ENCODE measurements at regions not wholly inside any gene's neighbourhood (a gene's known extent, or its start where the extent isn't known, plus 50 kb on each side); places are given as distances from the start of the nearest gene placed in this dataset.

DNA sequence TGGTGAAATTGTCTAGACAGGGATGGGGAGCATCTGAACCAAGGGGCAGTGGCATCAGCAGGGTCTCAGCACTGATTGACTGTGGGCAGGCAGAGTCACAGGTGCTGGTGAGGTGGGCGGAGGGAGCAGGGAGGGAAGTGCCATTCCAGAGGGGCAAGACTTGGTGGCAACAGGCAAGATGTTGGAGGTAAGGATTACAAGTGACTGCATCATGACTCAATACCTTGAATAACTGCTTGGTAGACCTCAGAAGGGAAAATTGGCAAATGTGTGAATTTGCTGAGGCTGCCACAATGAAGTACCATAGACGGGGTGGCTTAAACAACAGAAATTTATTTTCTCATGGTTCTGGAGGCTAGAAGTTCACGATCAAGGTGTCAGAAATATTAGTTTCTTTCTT lies 419.1 kb downstream of the HS3ST3B1 start:
- no peak for DNase-seq

DNA sequence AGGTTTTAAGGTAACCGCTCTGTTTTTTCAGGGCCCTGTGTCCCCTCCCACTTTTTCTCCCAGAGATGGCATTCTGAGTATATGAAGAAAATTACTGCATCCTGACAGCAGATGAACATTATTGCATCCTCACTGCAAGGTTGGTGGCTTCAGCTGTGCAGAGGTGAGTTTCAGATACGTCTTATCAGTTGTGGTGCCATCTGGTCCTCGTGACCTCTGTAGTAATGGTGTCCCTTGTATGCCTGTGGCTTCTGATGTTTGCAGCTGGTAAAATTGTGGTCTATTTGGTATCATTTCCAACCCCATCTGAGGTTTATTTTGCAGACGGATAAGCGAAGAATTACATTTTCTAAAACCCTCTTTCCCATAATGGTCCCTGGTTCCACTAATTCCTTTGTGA lies 417.0 kb downstream of the HS3ST3B1 start:
- no peak for DNase-seq

DNA sequence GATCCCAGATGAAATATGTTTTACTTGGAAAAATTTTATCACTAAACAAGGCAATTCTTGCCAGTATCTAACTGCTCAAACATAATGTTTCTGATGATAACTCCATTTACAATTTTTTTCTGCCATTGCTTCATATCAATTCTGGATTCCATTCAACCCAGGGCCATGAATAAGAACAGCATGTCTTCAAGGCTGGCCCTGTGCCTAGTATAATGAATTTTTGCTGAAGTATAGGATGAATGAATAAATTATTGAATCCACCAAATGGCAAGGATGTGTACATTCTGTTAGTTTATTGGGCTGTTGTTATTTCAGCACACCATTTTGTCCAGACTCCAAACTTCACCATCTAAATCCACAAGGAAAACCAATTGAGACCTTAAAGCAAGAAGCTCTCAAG lies 414.7 kb downstream of the HS3ST3B1 start:
- DNase-seq = no peak

DNA sequence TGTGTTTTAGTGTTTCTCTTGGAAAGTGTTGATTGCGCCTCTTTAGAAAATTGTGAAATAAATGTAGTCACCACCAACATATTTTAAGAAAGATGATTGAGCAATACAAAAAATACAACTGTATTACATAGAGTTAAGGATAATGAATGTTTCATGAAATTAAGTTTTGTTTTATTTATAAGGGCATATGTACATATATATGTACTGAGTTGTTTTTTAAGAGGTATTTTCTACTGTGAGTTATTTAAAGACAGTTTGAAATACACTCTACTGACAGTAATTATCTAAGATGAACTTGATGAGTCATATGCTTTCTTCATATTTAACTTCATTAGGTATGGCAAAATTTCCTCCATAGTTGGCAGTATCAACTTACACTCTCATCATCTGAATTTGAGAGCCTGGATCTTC lies 411.7 kb downstream of the HS3ST3B1 start:
- DNase-seq = no peak

DNA sequence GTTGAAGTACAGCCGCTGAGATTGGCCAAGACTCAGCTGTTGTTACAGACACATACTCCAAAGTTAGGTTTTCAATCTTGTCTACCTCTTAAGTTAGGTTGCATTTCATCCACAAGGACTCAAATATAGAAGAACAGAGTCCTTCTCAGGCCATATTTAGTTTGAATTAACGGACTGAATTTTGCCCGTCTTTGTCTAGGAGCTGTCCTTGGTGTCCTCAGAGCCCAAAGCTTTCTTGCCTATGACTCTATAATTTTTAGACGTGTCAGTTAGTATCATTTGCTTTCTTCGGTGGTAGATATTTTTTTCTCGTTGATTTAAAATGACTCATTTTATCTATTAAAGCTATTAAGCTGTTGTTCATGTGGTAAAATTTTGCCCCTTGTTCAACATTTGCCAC lies 403.2 kb downstream of the HS3ST3B1 start:
- DNase-seq = no peak

DNA sequence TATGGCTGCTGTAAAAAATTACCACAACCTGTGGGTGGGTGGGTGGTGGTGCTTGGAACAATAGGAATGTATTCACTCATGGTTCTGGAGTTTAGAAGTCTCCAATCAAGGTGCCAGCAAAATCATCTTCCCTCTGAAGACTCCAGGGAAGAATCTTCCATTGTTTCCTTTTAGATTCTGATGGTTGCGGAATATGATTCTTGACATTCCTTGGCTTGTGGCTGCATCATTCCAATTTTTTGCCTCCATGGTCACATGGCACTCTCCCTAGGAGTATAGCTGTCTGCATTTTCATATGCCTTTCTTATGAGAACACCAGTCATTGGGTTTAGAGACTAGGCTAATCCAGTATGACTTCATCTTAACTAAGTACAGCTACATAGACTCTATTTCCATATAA lies 401.0 kb downstream of the HS3ST3B1 start:
- DNase-seq = no peak

DNA sequence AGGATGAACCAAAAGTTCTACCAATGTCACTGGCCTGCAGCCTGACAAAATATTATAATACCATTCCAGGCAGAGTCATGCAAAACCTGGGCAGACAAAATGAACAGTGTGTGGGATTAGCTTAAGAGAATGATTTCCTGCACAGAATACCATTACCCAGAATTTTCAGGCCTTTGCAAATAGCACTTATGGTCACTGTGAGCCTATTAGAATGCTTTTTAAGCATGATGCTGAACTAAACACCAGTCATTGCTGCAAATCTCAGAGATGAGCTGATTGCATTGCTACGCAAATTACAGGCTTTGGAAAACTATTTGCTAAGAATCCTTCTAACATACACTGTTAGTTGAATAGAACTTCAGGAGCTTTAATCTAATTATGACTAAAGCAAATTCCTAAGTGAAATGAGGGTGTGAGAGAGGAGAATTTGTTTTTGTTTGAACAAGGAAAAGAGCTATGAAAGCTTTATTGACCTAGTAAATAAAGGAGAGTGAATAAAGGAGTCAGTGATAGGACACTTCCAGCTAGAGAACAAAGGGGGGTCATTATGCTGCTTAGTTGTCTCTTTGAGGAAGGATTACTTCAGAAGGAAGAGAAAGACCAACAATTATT lies 398.8 kb downstream of the HS3ST3B1 start:
- no peak for DNase-seq

DNA sequence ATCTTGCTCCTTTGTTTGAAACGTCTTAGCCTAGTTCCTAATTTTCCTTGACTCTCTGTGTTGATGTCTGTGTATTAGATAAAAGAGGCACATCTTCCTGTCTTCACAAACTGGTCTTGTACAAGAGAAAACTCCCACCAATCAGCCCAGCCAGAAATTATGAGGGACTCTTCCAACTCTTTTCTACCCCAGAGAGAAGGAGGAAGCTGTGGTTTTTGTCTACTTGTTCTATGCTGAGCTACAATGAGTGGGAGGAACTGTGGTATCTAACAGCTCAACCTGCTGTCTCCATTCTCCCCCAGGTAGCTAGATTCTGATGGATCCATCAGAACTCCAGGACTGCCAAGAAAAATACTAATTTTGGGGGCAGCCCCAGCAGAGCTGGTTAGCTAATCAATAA lies 392.5 kb downstream of the HS3ST3B1 start:
- DNase-seq = no peak

DNA sequence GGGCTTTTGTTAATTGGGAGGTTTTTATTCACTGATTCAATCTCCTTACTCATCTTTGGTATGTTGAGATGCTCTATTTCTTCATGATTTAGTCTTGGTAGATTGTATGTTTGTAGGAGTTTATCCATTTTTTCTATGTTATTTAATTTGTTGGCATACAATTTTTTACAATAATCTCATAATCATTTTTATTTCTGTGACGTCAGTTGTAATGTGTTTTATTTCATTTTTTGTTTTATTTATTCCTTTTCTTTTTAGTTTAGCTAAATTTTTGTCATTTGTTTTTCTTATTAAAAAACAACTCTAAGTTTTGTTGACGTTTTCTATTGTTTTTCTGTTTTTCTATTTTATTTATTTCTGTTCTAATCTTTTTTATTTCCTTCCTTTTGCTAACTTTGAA lies 389.8 kb downstream of the HS3ST3B1 start:
- DNase-seq = no peak

DNA sequence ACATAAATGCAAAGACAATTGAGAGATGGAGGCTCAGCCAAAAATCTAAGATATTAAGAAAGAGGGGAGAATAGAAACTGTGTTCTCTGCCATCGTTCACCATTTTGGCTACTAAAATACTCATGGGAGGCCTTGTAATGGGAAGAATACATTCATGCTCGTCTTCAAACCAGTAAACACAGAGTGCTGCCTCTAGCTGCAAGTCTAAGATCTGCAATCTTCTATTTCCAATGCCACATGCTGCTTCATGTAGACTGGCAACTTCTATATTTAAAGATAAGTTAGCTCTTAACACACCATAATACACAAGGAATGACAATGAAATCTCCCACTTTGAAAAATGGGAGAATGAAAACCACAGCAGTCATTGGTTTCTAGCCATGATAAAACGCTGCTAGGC lies 387.3 kb downstream of the HS3ST3B1 start:
- no peak for DNase-seq

DNA sequence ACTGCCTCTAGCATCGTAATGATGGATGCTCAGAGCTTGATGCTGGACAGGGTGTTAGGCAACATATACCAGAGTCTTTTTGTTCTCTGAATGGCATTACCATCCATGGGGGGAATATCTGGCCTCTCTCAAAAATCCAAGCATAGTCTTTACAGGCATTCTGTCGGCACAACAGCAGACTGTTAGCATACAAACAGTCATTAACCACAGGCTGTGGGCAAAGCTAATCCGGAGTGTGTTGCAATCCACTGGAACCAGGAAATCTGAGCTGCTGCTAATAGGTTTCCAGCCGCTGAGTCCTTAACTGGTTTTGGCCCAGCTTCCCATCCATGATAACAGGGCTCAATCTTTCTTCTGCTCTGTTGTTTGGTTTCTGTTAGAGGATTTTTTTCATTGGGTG lies 371.9 kb downstream of the HS3ST3B1 start:
- no peak for DNase-seq

DNA sequence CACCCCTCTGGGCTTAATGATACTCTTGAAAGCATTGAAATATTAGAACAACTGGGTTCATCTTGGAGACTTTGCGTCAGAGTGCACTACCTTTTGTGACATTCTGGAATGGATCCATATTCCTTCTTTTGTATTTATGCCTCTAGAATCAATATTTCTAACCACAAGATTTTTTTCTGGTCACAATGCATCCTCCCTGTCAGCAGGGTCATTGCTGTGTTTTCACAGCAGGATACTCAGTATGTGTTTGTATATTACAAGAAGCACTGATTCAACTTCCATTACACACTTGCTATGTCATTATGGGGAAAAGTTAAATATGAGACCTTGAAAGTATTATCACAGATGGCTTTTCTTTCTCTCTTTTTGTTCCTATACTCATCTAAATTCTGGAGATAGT lies 370.0 kb downstream of the HS3ST3B1 start:
- DNase-seq = no peak

DNA sequence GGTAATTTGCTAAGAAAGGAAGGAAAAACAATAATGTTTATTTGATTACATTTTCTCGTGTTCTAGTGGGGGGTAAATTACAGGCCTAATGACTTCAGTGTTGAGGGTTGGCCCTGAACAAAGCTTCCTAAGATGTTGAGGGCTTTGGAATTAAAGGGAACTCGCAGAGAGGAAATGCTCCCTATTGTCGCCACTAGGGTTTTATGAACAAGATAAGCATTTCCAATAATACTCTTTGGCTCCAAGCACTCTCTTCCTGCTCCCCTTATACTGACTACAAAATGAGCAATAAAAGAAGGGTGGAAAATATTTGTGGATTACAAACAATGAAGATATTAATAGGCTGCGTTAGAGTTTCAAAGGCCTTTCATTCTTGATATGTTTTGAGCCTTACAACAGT lies 363.6 kb downstream of the HS3ST3B1 start:
- no peak for DNase-seq

DNA sequence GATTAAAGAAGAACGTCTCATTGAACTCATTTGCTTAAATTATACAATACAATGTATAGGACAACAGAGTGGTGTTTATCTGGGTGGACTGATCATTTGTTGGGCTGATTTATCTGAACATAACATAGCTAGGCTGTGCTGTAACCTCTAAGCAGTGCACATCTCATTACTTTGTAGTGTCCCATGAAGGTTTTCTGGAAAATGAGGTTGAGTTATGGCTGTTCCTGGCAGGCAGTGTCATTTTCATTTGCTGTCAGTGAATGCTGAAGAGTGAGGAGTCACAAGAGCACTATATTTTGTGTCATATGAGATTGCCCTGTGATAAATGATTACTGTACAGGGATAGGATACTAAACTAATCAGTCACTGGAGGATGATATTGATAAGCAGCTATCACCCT lies 340.2 kb downstream of the HS3ST3B1 start:
- DNase-seq = no peak

DNA sequence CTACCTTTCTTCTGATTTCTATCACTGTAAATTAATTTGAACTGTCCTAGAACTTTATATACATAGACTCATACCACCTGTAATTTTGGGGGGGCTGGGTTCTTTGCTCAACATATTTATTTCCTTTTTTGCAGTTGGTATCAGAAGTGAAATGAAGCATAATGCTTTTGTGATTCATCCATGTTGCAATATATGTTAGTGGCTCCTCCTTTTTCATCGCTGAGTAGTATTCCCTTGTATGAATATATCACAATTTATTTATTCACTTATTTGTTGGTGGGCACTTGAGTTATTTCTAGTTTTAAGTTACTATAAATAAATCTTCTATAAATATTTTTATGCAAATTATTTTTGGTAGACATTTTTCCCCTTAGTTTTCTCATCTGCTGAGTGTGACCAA lies 336.4 kb downstream of the HS3ST3B1 start:
- no peak for DNase-seq

DNA sequence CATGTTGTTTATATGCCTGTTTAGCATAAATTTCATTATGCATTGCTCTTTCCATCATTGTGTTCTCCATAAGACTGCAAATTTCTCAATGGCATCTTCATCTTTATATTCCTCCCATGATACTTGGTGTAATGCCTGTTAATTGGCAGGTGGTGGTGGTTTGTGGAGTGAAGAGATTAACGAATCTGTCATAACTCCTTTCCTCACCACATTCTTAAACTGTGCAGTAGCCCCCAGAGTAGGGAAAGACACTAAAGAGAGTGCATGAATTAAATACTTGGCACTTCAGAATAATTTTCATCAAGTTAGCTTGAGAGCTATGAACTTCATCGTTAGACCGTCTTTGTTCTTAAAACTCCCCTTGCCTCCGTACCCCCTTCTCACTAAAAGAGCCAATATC lies 329.7 kb downstream of the HS3ST3B1 start:
- DNase-seq = no peak

DNA sequence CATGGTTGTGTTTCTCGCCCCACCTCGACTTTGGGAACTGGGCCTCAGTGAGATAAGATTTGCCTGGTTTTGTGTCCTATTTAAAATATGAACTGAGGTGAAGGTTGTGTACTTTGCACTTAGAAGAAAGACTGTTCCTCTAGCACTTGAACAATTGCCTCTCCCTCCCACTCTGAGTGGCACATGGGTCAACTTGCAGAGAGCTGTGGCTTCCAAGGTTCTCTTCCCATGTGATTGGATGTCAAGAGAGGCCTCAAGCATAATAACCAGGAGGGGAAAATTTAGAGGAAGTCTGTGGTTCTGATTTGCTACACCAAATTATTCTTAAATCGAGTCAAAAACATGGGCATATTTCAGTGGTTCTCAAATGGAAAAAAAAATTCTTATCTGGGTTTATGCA lies 329.2 kb downstream of the HS3ST3B1 start:
- DNase-seq = no peak

DNA sequence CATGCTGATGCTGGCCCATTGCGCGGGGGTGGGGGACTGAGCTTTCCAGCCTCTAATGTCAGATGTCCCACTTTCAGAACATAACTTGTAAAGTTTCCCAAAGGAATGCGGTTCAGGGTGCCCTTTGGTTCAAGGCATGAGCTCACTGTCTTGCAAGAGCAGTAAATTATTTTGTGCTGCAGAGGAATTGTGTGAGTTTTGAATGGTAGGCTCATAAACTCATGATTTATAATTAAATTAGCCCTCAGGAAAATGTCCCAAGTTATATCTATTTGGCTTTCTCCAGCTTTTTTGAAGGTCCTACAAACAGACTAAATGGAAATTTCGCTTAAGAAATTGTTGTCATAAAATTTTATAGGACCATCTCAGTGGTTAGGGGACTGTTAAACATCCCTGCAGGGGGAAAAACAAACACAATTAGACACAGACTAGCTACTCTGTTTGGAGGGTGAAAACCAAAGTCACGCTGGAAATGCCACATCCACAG lies 321.8 kb downstream of the HS3ST3B1 start:
- no peak for DNase-seq

DNA sequence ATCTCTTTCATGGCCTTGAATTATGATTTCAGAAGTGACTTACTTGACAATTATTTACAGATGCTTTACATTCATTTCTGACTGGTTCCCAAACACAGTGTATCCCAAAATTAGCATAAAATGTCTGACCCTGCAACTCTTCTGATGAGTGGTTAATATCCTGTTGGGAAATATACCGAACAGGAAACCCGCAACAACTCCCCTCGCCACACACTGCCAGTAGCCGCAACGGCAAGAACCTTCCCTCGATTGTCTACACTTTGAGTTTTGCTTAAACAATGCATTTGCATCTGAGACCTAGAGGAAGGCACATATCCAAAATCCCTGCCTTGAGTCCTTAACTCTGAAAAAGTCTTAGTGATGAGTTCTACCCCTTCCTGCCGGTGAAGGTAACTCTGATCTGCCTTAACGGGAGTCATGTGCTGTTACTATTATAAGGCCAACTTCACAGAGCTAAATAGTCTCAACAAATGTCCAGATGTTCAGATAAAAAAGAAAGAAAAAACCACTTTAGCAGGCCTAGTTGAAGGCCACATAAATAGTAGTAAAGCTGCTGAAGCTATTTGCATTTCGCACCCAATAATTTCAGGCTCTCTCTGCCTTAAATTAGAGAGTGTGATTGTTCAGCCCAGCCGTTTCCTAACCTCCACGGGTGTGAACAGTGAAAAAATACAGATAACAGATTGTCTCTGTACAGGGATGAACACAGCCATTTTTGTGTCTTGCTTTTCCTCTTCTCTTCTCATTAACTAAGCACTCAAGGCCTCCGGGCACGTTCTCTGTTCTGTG lies 321.1 kb downstream of the HS3ST3B1 start:
- no peak for DNase-seq

DNA sequence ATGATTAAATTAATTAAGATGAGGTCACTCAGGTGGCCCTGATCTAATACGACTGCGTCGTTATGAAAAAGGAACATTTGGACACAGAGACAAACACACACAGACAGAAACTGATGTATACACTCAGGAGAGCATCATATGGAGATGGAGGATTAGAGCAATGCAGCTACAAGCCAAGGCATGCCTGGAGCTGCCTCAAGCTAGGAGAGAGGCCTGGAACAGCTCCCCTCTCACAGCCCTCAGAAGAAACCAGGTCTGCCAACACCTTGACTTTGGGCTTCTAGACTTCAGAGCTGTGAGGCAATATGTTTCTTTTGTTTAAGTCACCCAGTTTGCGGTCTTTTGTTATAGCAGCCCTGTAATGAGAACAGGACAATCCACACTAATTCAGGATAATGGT lies 318.9 kb downstream of the HS3ST3B1 start:
- no peak for DNase-seq

DNA sequence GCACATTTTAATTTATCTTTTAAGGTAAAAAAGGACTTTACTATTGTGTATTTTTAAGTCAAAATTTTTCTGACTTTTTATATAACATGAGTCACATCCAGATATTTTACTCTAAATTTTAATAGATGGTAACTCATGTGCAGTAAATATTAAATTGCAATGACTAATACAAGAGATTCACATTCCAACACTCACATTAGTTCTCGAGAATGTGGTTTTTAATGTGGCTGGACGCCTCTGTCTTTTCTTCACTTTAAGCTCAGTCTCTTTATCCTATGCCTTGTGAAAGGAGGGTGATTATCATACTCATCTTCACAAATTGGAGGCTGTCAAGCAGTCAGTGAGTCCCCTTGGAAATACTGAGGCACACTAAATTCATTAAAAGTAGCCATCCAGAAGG lies 315.6 kb downstream of the HS3ST3B1 start:
- DNase-seq = no peak

DNA sequence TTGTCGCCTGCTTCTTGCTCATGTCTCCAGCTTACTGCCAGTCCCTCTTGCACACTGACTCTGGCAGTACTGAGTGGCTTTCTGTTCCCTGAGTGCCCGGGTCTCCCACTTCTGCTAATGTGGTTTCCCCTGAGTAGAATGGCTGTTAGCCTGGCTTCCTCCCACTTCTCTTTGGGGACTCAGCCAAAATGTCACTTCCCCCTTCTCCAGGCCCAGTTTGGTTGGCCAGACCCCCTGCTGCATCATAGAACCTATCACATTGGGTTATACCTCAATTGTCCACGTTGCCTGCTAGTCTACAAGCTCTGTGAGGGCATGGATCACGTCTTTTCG lies 304.4 kb downstream of the HS3ST3B1 start:
- DNase-seq = no peak

DNA sequence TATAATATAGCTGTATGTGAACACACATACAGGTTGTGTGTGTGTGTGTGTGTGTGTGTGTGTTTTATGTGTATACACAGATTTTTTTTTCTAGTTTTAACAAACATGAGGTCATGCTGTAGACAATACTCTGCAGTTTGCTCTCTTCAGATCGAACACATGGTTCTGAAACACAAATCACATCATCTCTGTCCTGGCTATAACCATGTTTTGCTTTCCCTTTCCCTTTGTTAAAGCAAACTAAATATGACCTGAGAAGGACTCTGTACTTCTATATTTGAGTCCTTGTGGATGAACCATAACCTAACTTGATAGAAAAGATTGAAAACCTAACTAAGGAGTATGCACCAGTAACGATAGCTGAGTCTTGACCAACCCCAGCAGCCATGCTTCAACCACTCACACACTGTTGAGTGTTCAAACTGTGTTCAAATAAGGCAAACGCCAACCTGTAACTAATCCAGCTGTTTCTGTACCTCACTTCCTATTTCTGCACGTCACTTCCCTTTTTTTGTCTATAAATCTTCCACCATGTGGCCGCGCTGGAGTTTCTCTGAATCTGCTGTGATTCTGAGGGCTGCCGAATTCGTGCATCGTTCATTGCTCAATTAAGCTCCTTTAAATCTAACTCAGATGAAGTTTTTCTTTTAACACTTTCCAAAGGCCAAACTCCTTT lies 303.8 kb downstream of the HS3ST3B1 start:
- no peak for DNase-seq

DNA sequence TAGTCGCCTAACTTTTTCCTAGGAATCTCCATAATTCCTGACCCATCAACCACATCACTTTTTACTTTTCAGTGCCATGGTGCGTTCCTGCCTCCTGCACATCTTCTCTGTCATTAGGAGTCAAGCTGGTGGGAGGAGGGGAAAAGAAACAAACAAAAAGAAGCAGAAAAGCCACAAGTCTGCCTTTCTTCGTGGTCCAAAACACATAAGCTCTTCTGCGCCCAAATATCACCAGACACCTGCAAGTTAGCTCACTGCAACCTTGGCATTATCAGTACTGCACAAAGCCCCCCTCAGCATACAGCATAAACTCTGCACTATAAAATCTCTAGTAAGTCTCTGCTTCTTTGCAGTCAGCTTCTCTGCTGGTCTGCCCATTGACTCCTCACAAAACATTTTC lies 295.3 kb downstream of the HS3ST3B1 start:
- no peak for DNase-seq
